Progenitor cell of endocrine pancreas (in vitro differentiated cells): ENCODE measurements at regions not wholly inside any gene's neighbourhood (a gene's known extent, or its start where the extent isn't known, plus 50 kb on each side); places are given as distances from the start of the nearest gene placed in this dataset.

Source experiments
- DNase-seq: peaks from one replicate; pipeline ENCODE4 v3.0.0; 2021; ENCODE audit warnings: low spot score; ENCODE audit not compliant: unreplicated experiment
- H3K27ac Mint-ChIP-seq: 2 replicates; pipeline ENCODE4 v1.8.0; 2021; ENCODE audit warnings: mild to moderate bottlenecking, moderate library complexity, mixed read lengths
- H3K27me3 Mint-ChIP-seq: 2 replicates; pipeline ENCODE4 v1.8.0; 2021; ENCODE audit warnings: mixed read lengths
- H3K36me3 Mint-ChIP-seq: 2 replicates; pipeline ENCODE4 v1.8.0; 2022; ENCODE audit warnings: mixed read lengths; ENCODE audit not compliant: insufficient read depth
- H3K4me1 Mint-ChIP-seq: 2 replicates; pipeline ENCODE4 v1.8.0; 2021; ENCODE audit warnings: low read depth, mixed read lengths
- H3K4me3 Mint-ChIP-seq: 2 replicates; pipeline ENCODE4 v1.8.0; 2021; ENCODE audit warnings: low read depth, mild to moderate bottlenecking, moderate library complexity, mixed read lengths
- H3K9me3 Mint-ChIP-seq: 2 replicates; pipeline ENCODE4 v1.8.0; 2021; ENCODE audit warnings: low read depth, mixed read lengths
- TF ChIP-seq, protein P1 (sequence below): fragments of 200-600 bp; sonication (generic); IDR thresholded peaks from one replicate; pipeline ENCODE4 v1.5.0; 2021; ENCODE audit warnings: antibody characterized with exemption, mild to moderate bottlenecking; ENCODE audit not compliant: unreplicated experiment

DNA sequence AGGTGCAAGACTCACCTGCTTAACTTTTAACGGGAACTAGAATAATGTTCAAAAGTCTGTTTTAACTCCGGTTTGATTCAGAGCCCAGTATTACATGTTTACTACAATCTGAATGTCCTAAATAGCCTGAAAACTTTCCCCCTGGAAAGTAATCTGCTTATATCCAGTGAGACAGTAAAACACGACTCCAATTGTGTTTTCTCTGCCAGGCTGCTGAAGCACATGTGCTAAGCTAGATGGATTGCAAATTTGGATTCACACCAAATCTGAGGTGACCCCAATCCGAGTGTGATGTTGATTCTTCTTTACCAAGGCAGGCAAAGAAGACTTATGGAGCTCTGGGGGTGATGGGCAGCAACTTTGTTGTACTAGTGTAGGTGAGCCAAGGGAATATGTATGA lies 158.7 kb upstream of the PDGFD start:
- DNase-seq: no peak
- Mint-ChIP-seq H3K27ac (no peak overlapping the region), H3K4me3 (no peak overlapping the region), H3K4me1 (peaks cover 4% of the 10 kb centered on the region), H3K27me3 (no peaks in the 10 kb centered on the region), H3K9me3 (no peaks in the 10 kb centered on the region), H3K36me3 (no peaks in the 10 kb centered on the region)
- TF ChIP-seq, protein P1, sequence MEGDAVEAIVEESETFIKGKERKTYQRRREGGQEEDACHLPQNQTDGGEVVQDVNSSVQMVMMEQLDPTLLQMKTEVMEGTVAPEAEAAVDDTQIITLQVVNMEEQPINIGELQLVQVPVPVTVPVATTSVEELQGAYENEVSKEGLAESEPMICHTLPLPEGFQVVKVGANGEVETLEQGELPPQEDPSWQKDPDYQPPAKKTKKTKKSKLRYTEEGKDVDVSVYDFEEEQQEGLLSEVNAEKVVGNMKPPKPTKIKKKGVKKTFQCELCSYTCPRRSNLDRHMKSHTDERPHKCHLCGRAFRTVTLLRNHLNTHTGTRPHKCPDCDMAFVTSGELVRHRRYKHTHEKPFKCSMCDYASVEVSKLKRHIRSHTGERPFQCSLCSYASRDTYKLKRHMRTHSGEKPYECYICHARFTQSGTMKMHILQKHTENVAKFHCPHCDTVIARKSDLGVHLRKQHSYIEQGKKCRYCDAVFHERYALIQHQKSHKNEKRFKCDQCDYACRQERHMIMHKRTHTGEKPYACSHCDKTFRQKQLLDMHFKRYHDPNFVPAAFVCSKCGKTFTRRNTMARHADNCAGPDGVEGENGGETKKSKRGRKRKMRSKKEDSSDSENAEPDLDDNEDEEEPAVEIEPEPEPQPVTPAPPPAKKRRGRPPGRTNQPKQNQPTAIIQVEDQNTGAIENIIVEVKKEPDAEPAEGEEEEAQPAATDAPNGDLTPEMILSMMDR: no peak

DNA sequence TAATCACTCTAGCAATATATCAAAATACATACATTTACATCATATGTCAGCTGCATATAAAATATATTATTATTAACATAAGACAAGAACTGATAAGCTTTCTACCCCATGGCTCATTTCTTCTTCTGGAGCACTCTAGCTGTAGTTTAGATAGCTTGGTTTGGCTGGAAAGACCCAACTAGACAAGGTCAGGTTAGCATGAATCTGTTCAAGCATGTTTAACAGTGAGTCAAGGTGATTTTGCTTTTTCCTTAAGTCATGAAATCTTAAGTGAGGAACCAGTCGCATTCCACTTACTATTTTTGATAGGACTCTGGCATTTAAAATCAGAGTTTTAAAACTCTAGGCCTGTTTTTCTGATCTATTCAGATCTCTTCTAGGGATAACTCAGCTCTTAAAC lies 157.0 kb upstream of the PDGFD start:
- DNase-seq: no peak
- TF ChIP-seq, protein P1: no peak
- Mint-ChIP-seq H3K27ac (no peak overlapping the region), H3K9me3 (no peaks in the 10 kb centered on the region), H3K4me1 (peaks cover 4% of the 10 kb centered on the region), H3K27me3 (no peaks in the 10 kb centered on the region), H3K36me3 (no peaks in the 10 kb centered on the region), H3K4me3 (no peak overlapping the region)

DNA sequence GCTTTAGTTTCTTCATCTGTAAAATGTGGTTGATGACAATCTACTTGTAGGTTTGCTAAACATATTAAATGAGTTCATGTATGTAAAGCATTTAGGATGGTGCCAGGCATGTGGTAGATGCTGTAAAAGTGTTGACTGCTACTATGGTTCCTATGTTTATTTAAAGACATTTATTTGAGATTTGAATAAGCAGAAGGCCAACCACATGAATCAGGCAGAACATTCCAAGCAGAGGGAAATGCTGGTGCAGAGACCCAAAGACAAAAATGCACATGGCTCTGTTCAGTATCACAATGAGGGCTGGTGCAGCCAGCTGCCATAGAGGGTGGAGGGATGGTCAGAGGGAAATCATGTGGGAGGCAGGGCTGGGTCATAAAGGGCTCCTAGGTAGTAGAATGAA lies 156.2 kb upstream of the PDGFD start:
- no peaks in the 10 kb centered on the region for H3K36me3 Mint-ChIP-seq
- no peak for DNase-seq
- H3K27ac Mint-ChIP-seq: no peak overlapping the region
- H3K4me3 Mint-ChIP-seq: no peak overlapping the region
- peaks cover 4% of the 10 kb centered on the region for H3K4me1 Mint-ChIP-seq
- TF ChIP-seq, protein P1: no peak
- H3K27me3 Mint-ChIP-seq: no peaks in the 10 kb centered on the region
- no peaks in the 10 kb centered on the region for H3K9me3 Mint-ChIP-seq

DNA sequence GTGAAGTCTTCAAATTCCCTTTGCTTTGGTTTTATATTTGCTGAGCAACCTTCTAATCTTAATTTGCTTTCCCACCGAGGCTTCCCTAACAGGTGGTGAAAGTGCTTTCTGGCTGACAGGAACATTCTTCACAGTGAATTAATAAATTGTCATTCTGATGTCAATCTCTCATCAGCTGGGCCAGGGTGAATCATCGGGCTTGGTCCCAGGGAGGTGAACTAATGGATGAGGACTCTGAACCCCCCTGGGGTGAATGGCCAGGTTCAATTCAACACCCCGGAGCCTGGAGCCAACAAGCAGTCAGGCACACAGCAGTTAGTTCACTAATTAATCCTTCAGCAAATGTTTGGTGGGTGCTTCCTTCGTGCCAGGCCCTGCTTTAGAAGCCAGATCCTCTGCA lies 155.4 kb upstream of the PDGFD start:
- no peak overlapping the region for H3K27ac Mint-ChIP-seq
- H3K36me3 Mint-ChIP-seq: no peaks in the 10 kb centered on the region
- H3K9me3 Mint-ChIP-seq: no peaks in the 10 kb centered on the region

DNA sequence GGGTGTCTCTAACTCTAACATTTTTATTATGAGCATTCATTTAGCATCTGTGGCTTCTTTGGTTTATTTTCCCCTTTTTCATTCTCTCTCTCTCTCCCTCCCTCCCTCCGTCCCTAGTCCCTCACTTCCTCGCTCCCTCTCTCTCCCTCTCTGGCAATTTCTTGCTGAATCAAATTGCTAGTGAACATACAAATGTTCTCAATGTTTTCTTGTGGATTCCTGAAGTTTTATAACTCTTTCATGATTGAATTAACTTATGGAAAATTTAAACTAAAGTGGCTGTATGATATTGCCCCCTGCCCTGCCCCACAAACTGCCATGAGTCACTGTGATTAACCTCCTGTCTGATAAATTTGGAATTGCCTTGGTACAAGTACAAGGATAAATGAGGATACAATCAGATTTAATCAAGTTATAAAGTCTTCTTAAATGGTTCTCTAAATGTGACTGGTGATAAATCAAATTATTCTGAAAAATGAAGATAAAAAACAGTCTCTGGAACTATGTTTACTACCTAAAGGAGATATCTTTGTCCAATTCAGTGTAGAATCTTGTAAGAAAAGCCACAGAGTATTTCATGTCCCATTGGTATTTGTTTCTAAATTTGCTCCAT lies 143.0 kb upstream of the PDGFD start:
- H3K36me3 Mint-ChIP-seq: no peaks in the 10 kb centered on the region
- no peak for DNase-seq
- no peak overlapping the region for H3K27ac Mint-ChIP-seq
- TF ChIP-seq, protein P1: no peak
- no peak overlapping the region for H3K4me3 Mint-ChIP-seq
- H3K27me3 Mint-ChIP-seq: no peaks in the 10 kb centered on the region
- H3K9me3 Mint-ChIP-seq: no peaks in the 10 kb centered on the region
- no peaks in the 10 kb centered on the region for H3K4me1 Mint-ChIP-seq

More for the DNA sequence above, 155.4 kb upstream of the PDGFD start:
- Mint-ChIP-seq H3K27me3 (no peaks in the 10 kb centered on the region), H3K4me1 (peaks cover 4% of the 10 kb centered on the region), H3K4me3 (no peak overlapping the region)
- no peak for DNase-seq
- TF ChIP-seq, protein P1: no peak
